ENCODE measurements at regions not wholly inside any gene's neighbourhood (a gene's known extent, or its start where the extent isn't known, plus 50 kb on each side); places are given as distances from the start of the nearest gene placed in this dataset.
"Not testable (repeated sequence)": the region's sequence is repeated elsewhere in the genome, so short reads cannot be mapped to it uniquely, and the experiment has no call there.

- no peak for DNase-seq
Observed at GRCh38 chr1:117708323-117709248, 102.7 kb downstream of the TENT5C start.

- no peak for DNase-seq
Observed at GRCh38 chr1:117709249-117709691, 103.4 kb downstream of the TENT5C start.

GRCh38 chr1:117710710-117711109 lies 104.9 kb downstream of the TENT5C start:
- DNase-seq = no peak

- DNase-seq = no peak
Observed at GRCh38 chr1:117712621-117713020, 106.8 kb downstream of the TENT5C start.

GRCh38 chr1:117714546-117714945 lies 108.7 kb downstream of the TENT5C start:
- DNase-seq = no peak

GRCh38 chr1:117716030-117716429 lies 110.2 kb downstream of the TENT5C start:
- DNase-seq = not testable (repeated sequence)

- not testable (repeated sequence) for DNase-seq
Observed at GRCh38 chr1:117717980-117718379, 112.1 kb downstream of the TENT5C start.

GRCh38 chr1:117718596-117718995 lies 112.7 kb downstream of the TENT5C start:
- not testable (repeated sequence) for DNase-seq

GRCh38 chr1:117719004-117719403 lies 113.2 kb downstream of the TENT5C start:
- DNase-seq = no peak

GRCh38 chr1:117732065-117732797 lies 126.4 kb downstream of the TENT5C start:
- no peak for DNase-seq

GRCh38 chr1:117732956-117733355 lies 127.1 kb downstream of the TENT5C start:
- DNase-seq = no peak

- no peak for DNase-seq
Observed at GRCh38 chr1:117734403-117734802, 128.6 kb downstream of the TENT5C start.

GRCh38 chr1:117735045-117735992 lies 129.5 kb downstream of the TENT5C start:
- peak; percentile 18 to 31 for DNase-seq

GRCh38 chr1:117739504-117739903 lies 133.7 kb downstream of the TENT5C start:
- no peak for DNase-seq

- DNase-seq = no peak
Observed at GRCh38 chr1:117740496-117740895, 134.6 kb downstream of the TENT5C start.

GRCh38 chr1:117746565-117746964 lies 140.7 kb downstream of the TENT5C start:
- DNase-seq = not testable (repeated sequence)

GRCh38 chr1:117747605-117748004 lies 141.8 kb downstream of the TENT5C start:
- no peak for DNase-seq

- DNase-seq = no peak
Observed at GRCh38 chr1:117751321-117751720, 145.5 kb downstream of the TENT5C start.

- no peak for DNase-seq
Observed at GRCh38 chr1:117752661-117753060, 146.8 kb downstream of the TENT5C start.

- DNase-seq = no peak
Observed at GRCh38 chr1:117753232-117753631, 147.4 kb downstream of the TENT5C start.

- no peak for DNase-seq
Observed at GRCh38 chr1:117753652-117754051, 147.8 kb downstream of the TENT5C start.
